ENCODE measurements at regions not wholly inside any gene's neighbourhood (a gene's known extent, or its start where the extent isn't known, plus 50 kb on each side); places are given as distances from the start of the nearest gene placed in this dataset.

GRCh38 chr18:29307231-29307630 is 1130.3 kb upstream of the CDH2 start:
- TF ChIP-seq CTCF (conservative IDR thresholded peaks at IDR 0.05 in 1 of 2, IDR thresholded peaks at IDR 0.05 in 1 of 2; ENCODE audit: extremely low read depth in 1 of 2, insufficient read depth in 1 of 2, low read depth in 1 of 2, low read length in 2 of 2) (no peak), EZH2 (IDR thresholded peaks at IDR 0.05; ENCODE audit: borderline replicate concordance, low read length) (no peak)

All from mammary epithelial cell (primary cell).